HG03565 (cell line): ENCODE measurements at regions not wholly inside any gene's neighbourhood (a gene's known extent, or its start where the extent isn't known, plus 50 kb on each side); places are given as distances from the start of the nearest gene placed in this dataset.

Experiments
- ATAC-seq: cut with Tn5 transposase; IDR thresholded peaks from one replicate; pipeline ENCODE4 v1.9.1; 2021; ENCODE audit warnings: mild to moderate bottlenecking, moderate library complexity; ENCODE audit not compliant: unreplicated experiment

DNA sequence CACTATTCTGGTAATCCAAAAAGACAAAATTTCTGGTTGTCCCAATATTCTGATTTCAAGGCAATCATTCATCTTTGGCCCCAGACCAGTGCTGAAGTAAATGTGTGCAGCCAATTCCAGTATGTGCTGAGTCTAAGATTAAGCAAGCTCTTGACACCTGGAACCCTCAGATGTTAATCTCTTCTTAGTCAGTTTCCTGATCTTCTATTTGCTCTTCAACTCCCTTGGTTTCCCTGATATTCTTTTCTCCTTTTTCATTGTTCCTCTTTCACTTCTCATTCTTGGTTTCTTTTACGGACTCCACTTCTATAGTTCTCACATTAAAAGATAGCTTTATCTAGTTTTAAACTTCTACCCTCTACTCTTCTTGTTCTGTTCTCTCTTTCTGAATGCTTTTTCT lies 445.7 kb upstream of the FANCL start:
- no peak for ATAC-seq

DNA sequence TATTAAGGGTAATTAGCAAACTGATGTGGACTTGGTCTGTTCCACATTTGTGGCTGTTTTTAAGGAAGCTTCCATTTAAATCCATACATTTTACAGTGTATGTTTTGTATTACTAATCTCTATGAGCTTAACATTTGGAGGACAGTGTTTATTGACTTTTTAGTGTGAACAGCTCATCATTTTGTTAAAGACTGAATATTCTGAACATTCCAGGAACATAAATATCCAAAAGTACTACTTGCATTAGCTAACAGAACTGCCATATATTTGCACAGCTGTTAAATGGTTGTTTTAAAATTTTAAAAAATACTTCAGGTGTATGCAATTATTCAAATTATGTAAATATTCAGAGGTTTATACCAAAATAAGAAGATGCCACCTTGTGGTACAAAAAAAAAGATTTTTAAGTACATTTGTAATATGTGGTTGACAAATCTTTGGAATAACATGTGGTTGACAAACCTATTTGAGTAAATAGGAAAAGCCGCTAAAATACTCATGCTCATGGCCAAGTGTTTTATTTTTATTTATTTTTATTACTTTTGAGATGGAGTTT lies 439.7 kb upstream of the FANCL start:
- no peak for ATAC-seq

DNA sequence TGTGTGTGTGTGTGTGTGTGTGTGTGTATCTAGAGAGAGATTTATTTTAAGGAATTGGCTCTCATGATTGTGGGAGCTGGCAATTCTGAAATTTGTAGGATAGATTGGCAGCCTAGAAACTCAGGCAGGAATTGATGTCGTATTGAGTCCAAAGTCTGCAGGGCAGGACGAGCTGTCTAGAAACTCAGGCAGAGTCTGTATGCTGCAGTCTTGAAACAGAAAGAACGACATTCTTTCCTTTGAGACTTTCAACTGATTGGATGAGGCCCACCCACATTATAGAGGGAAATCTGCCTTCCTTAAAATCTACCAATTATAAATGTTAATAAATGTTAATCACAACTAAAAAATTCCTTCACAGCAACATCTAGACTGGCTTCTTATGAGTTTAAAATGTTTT lies 436.6 kb upstream of the FANCL start:
- ATAC-seq, result no peak

DNA sequence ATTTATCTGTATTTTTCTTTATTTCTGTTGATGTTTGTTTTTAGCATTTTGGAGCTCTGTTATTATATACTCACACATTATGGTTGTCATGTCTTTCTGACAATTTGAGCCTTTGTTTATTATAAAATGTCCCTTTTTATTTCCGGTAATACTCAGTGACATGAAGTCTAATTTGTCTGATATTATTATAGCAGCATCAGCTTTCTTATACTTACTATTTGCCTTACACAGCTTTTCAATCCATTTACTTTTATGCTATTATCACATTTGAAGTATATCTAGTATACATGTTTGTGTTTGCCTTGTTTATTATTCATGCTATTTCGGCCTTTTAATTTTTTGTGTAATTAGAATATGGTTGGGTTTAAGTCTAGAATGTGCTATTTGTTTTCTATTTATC lies 430.6 kb upstream of the FANCL start:
- ATAC-seq, result no peak

DNA sequence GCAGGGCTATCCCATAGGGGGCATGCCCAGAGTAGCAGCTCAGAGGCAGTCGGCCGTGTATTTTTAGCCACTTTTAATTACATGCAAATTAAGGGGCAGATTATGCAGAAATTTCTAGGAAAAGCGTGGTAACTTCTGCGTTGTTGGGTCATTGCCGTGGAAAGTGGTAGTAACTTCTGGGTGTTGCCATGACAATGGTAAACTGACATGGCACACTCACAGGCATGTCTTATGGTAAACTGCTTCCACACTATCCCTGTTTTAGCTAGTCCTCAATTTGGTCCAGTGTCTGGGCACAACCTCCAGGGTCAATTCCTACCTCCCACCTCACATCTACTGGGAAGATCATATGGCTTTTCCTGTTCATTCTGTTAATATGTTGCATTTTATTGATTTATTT lies 428.9 kb upstream of the FANCL start:
- ATAC-seq, result no peak

DNA sequence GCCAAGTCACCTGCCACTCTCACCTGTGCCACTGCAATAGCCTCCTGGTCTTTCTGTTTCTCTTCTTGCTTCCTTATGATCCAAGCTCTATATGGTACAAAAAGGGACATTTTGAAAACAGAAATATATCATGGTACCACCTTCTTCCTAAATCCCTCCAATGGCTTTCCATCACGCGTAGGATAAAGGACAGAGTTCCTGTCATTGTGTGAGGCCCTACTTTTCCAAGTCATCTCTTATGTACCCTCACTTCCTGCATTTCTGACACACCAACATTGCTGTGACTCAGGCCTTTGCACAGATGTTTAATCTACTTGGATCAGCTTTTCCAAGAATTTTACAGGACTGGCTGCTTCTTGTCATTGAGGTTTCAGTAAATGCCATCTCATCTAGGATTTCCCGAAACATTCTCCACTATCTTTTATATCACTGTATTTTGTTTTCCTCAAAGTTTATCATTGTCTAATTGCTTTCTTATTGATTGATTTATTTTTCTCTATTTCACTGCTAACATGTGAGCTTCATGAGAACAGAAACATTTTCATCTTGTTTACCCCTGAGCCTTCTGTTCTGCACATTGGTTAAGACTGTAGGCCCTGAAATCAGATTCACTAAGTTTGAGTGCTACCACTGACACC lies 426.1 kb upstream of the FANCL start:
- ATAC-seq, result no peak

DNA sequence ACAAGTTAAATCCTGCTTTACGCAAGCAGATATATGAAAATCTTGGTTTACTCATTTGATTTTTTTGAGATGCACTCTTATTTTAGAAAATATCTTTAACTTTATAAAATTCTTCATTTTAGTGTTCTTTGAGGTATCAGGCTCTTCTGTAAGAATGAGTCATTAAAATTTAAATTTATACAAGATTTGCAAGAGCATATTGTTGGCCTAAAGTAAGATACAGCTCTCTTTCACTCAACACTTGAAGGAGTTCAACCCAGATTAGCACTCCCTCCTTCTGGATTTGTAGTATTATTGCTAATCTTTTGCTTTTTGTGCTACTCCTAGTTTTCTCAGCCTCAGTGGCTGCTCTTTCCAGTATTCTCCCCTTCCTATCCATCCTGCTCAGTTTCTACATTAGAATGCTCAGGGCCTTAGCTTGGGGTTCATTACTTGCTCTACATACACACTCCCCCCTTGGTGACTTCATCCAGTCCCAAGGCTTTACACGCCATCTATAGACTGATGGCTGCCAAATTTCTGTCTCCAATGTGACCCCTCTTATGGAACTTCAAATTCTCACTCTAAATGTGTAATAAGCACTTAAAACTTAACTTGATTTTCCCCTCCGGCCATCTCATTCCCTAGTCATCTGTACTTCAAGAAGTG lies 425.3 kb upstream of the FANCL start:
- ATAC-seq, result no peak

DNA sequence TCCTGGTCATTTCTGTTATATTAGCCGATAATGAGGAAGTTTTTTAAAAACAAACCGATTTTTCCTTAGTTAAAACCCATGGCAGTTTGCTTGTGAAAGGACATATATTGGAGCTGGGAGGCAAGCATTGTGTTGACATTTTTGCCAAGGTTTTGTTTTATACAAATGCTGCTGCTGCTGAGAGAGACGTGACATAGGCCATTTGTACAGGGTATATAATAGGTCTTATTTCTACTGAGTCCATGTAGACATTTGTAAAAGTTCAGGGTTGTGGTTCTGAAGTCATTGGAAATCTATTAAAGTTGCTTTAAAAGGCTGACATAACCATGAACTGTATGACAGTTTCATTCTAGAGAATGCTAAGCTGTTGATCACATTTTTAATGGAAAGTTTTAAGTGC lies 424.0 kb upstream of the FANCL start:
- no peak for ATAC-seq

DNA sequence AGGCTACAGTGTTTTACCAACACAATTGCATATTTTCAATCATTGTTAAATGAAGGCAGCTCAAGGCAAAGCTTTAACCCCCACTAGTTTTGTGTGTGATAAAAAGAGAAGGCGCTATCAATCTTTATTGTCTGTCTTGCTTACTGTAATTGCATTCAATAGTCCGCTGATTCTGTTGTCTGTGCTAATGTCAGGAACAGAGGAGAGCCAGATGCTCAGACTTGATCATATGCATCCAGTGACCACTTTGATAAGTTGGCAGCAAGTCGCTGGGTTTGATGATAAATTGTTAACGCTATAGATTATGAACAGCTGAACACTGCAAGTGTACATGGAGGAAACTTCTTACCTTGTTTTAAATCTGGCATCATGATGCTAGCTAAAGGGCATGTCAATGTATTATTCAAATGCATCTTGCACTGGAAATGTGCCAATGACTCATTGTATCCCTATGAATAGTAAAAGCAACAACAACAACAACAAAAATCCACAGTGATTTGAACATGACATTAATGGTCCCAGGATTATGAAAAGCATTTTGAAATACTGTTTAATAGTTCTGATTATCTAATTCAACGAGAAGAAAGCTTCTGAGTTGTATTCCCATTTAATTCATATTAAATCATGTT lies 423.5 kb upstream of the FANCL start:
- ATAC-seq, result no peak

DNA sequence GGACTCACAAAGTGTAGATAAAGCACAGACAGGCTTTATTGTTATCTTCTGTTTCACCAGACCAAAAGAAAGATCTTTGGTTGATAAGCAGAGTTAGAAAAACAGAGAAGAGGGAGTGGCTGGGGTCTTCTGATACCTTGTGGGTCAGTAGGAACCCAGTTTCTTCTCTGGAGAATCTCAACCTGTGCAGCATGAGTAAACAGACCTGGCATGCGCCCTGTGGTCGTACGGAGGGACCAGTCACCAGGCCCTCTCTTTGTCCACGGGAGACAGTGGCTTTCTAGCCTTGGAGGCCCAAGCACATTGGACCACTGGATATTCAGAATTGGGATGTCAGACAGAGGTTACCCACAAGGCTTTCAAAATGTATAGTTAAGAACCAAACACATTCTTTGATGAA lies 418.9 kb upstream of the FANCL start:
- ATAC-seq, result no peak

DNA sequence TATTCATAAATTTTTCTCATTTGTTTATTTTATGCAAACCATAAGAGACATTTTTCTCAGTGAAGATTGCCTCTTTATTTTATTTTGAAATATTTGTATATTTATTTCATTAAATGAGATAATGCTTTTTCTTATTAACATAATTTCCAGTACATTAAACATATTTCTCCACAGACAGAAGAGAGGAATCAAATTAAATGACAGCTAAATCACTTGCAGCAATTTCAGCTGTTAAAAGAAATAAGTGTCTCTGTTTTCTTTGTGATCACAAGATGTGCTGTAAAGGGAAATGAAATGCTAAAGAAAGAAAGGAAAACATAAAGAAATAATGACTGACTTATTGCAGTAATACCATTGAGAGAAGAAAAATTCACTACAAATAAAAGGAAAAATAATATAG lies 414.0 kb upstream of the FANCL start:
- no peak for ATAC-seq

DNA sequence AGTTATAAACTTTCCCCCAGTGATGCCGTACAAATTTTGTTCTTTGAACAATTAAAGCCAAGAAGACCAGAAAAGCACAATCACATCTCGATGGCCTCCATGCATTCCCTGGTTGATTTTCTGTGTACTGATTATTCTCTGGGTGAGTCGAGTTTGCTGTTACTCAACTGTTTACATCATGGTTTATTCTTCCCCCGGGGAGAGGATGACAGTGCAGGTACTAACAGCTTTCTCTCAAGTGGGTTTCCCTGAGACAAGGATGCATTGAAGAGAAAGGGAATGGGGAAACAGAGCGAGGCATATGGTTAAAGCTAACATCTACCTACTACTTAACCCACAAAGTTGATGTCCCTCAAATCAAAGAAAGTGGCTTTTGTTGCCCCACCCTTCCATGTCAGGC lies 410.8 kb upstream of the FANCL start:
- ATAC-seq, result no peak

DNA sequence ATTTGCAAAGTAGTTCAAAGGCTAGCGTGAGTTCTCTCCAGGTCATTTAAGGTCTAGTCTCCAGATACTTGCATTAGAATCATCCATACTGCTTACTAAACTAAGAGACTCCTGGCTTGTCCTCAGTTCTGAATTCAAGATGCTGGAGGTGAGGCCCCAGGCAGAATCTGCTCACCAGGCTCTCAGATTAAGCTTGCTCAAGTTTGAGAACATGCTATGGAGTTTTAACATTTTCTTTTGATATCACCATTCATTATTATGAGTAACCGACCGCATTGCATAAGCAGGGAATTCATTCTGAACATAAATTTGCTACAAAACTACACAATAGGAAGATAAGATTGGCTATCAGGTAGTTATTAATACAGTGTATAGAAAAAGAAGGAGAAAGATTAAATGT lies 409.7 kb upstream of the FANCL start:
- no peak for ATAC-seq

DNA sequence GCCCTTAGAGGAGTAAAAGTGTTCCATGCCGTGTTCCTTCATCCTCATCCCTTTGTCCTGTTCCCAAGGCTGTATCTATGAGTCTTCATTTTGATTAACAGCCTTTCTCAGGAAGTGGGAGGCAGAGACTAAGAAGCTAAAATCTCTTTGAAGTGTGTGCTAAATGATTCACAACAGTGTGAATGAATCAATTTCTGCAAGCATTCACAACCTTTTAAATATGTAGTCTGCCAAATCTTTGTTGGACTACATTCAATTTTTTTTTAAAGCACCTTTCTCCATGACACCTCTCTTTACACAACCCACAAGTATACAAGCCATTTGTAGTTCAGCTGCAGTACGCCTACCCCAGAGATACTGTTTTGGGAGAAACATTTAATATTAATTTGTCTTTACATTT lies 408.6 kb upstream of the FANCL start:
- no peak for ATAC-seq

DNA sequence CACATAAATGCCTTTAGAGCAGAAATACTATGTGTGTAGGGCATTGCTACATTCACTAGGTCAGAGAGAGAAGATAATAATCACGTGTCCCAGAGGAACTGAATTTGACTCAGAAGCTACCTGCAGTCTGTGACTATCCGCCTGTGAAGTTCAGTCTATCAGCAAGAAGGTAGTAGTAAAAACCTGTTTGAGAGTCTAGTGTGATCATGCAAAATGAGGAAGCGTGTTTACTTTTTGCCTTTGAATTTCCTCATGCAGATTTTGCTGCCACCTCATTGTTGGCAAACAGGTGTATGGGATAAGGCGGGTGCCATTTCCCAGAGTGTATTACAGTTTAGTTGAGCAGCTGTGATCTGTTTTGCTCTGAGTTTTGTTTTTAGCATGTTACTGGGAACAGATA lies 403.9 kb upstream of the FANCL start:
- ATAC-seq, result no peak

DNA sequence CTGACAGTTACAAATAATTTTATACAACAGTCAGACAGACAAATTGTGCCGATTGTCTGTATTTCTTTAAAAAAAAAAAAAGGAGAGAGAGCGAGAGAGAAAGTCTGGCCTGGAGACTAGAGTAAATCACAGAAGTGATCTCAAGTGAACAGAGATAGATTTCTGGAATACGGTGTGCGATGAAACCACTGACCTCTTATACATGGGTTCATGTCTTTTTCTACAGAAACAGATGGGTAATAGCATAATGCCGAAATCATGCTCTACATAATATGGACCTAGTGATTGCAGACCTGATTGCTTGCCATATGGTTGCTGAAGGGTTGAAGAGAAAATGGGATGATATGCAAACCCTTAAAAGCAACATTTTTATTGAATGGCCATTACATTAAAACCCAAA lies 403.3 kb upstream of the FANCL start:
- ATAC-seq, result no peak

DNA sequence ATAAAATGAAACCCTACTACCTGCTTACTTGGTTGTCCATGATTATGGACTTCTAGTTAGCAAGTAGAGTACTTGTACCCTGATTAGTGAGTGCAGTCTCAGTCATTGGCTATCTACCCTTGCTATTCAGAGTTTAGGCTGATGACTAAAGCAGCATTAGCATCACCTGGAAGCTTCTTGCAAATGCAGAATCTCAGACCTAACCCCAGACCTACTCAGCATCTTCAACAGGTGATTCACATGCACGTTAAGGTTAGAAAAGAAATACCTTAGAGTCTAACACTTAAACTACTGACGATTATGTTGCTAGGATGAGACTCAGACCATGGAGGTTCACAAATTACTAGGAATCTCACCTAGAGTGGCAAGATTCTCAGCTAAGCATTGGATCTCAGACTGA lies 399.9 kb upstream of the FANCL start:
- ATAC-seq, result no peak

DNA sequence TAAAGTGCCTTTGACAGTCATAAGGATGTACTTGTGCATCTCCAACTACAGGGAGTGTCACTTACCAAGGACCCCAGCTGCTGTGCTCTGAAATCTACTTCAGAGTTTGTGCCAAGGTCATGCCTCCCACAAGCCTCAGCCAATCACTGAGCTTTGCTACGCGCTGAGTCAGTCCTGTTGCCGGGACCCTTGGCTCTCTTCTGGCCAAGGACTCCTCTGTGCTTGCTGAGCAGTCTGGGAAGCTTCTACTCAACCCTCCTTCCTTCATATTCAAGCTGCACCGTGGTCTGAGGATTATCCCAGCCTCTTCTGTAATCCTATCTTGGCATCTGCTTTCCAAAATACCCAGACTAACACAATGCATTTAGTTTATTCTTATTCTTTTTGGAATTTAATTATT lies 398.9 kb upstream of the FANCL start:
- ATAC-seq, result no peak

DNA sequence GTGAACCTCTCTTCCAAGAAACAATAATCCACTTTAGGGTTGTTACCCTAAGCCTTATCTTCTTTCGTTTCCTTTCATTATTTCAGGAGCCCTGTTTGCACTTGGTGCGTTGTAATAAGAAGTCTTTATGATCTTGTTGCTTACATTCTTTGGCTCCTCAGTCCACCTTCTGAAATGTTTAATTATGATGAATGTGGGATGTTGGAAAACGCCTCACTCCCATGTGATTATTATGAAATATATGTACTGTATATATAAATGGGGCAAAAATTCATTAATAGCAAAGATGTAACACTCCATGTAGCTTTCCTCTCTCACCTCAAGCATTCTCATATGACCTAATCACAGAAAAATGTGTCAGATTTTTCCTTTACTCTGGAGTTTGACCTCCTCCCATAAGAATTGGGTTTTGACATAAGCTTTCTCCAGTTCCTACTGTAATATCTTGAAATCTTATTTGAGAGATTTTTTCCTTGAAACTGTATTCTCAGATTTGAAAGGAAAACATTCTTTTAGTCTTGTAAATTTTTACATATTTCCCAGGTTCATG lies 397.2 kb upstream of the FANCL start:
- no peak for ATAC-seq

DNA sequence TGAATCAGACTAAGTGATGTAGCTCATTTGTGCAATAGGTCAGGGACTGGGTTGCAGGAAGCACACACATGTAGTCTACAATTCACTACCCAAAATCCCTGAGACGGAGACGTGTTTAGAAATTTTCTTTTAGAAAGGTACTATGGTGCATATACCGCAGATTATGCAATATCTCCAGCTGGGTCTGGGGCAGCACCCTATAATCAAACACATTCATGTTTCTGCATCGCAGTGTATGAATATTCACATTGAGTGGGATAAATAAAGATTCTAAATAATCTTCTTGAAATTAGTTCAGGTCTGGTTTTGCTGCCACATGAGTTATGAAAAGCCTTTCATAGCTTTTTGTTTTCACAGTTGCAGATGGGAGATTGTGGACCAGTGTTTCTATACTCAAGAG lies 395.7 kb upstream of the FANCL start:
- ATAC-seq, result no peak

DNA sequence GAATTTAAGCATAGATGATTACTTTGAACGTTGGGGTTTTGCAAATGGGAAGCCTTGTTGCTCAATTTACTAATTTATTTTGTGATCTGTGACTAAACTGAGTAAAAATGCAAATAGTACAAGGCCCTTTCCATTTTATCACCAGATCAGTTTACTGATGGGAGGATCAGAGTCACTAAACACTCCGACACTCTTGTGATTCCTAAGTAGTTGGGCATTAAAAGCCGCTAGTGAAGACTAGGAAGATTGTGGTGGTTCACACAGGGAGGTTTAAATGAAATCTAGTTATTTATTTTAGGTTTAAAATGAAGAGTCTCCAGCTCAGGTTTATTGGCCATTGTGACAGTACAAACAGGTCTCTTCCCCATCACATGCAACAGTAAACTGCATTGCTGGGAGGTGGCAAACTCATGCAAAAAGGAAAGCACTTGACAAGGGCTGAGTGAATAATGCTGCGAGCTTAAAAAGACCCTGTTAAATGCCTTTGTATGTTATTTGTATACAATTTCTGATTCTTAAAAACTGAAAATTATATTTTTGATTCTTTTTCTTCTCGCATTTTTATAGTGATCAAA lies 394.8 kb upstream of the FANCL start:
- ATAC-seq, result no peak
